ENCODE measurements at regions not wholly inside any gene's neighbourhood (a gene's known extent, or its start where the extent isn't known, plus 50 kb on each side); places are given as distances from the start of the nearest gene placed in this dataset.
"Not testable (repeated sequence)": the region's sequence is repeated elsewhere in the genome, so short reads cannot be mapped to it uniquely, and the experiment has no call there.

DNA sequence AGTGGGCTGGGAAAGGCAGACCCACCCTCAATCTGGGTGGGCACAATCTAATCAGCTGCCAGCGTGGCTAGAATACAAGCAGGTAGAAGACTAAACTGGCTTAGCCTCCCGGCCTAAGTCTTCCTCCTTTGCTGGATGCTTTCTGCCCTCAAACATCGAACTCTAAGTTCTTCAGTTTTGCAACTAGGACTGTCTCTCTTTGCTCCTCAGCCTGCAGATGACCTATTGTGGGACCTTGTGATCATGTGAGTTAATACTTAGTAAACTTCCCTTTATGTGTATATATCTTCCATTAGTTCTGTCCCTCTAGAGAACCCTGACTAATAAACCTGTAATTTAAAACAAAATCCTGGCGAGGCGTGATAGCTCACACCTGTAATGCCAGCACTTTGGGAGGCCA lies 51.8 kb upstream of the SLC39A8 start:
- not testable (repeated sequence) for DNase-seq

DNA sequence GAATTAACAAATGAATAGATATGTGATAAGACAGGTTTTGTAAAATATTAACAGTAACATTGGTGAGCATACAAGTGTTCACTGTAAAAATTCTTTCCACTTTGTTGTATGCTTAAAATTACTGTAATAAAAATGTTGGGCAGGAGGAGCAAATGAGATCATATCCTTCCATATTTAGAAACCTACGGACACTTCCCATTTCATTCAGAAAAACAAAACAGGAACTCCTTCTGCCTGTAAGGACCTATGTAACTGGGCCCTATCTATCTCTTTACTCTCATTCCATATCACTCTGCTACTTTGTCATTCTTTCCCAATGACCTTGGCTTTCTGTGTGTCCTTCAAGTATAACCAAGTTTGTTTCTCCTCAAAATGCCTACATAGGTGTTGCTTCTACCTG lies 53.7 kb upstream of the SLC39A8 start:
- no peak for DNase-seq

DNA sequence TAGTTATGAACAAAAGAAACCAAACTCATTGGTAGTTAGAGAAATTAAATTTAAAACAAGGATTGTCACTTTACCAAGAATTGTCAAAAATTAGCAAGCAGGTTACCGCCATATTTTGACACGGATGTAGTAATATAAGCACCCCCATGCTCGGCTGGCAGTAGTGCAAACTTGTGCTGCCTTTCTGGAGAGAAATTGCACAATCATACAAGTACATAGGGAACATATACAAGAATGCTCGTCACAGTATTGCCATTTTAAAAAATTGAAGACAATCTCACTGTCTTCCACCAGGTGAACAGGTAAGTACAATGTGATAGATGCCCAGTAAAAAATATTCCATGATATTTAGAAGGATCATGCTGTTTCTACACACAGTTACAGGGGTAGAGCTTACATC lies 55.6 kb upstream of the SLC39A8 start:
- no peak for DNase-seq

DNA sequence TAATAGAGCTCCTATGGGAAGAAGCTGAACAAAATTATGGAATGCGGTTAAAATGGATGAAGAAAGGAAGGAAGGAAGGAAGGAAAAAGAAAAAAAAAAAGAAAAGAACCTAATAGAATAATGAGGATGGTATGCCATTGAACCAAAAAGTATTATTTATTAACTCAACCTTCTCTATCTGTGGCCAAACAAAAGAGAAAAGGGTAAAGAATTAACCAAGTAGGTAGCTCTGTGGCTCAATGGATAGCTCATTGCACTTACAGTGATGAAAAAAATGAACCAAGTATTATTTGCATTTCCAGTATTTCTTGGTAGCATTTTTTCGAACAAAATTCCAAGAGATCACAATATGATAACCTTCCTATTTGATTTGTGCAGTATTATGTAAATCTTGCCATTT lies 56.9 kb upstream of the SLC39A8 start:
- DNase-seq: no peak

DNA sequence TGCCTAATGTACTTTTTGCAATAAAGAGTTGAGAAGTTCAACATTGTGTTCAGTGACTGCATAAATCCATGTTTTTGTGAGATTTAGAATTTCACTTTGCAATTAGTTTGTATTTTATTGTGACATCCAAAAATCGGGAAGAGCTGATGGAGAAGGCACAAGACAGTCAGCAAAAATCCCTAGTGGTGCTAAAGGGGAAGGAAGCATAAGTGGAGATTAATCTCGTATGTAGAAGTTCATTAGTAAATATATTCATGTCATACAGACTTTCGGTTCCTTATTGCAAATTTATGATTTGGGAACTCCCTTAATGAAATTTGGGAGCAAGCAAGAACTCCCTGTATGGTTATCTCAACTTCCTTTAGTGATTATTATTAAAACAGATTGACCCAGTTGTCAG lies 57.8 kb upstream of the SLC39A8 start:
- no peak for DNase-seq

DNA sequence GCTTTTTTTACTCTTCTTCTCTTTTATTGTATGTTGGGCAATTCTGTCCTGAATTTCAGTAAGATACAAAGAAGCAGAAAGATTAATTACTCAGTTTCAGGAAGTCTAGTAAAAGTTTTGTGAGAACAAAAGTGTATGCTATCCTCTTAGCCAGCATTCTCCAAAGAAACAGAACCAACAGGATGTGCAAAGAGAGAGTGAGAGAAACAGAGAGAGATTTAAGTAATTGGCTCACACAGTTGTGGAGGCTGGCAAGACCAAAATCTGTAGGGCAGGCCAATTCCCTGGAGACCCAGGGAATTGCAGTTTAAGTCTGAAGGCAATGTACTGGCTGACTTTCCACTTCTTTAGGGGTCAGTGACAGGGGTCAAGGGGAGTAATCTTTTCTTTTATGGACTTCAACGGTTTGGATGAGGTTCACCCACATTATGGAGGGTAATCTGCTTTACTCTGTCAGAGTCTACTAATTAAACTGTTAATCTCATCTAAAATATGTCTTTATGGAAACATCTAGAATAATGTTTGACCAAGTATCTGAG lies 59.2 kb upstream of the SLC39A8 start:
- DNase-seq: no peak

DNA sequence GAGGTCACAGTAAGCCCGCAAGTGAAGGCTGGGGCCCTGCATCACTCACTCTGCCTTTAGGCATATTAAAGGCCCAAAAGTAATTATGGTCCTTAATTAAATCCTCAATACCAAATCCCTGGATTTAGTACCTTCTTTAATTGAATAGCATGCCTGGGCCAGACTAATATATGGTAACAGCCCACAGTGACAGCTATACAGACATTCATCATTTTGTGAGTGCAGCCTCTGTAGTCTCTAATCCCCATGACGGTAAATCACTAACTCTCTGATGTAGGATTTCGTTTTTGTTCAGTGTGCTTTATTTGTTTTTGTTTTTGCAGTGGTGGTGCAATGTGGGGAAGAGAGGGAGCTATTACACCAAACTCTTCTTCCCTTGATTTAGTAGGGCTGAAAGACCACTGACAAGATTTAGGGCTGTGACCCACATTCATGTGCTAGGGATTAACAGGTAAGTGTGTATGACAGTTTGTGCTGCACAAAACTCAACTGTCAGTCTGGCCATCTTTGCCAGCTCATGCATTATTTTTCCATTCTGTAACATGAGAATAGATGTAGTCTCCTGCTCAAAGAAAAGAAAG lies 60.6 kb upstream of the SLC39A8 start:
- DNase-seq: no peak

DNA sequence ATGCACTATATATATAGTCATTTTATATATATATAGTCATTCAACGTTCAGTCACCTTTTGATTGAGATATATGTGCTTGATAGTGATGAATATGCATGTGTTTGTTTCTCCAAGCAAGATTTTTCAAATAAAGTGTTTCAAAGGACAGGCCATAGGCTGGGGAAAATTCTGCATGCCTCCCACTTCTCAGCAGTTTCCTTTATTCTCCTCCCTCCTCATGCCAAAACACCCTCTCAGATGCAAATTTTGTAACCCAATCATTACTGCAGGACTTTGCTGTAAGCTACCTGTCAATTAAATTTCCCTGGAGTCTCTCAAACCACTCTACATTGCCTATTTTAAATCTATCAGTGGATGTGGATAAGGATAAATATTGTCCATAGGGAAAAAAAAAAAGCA lies 65.6 kb upstream of the SLC39A8 start:
- DNase-seq: not testable (repeated sequence)

DNA sequence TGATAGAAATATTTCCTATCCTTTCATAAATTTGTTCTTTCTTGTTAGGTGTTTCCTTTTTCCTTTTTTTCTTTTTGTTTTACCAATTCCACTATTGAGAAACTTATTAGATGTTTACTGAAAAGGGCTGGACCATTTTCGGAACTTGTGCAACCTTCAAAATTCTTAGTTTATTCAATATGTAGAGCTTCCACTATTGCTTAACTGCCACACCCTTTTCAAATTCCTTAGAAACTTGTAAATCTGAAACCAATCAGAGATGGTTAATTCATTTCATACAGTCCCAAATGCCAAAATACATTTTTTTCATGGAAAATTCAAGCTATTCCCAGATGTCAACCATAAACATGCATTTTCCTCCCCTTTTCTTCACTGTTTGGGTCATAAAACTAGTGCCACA lies 66.1 kb upstream of the SLC39A8 start:
- DNase-seq: no peak

DNA sequence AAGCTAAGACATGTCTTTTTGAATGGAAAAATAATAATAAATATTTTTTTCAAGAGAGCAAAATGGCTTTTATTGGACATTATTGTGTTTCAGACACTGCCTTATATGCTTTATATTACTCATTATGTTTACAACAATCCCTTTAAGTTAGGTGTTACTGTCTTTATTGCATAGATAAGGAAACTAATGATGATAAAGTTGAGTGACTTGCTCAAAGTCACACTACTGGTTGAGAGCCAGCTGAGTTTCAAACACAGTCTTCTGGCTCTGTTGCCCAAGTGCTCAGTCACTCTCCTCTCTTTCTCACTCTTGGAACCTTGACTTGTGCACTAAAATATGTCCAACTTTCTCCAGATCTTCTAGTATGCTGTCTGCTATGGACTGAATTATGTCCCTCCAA lies 71.5 kb upstream of the SLC39A8 start:
- DNase-seq: no peak

DNA sequence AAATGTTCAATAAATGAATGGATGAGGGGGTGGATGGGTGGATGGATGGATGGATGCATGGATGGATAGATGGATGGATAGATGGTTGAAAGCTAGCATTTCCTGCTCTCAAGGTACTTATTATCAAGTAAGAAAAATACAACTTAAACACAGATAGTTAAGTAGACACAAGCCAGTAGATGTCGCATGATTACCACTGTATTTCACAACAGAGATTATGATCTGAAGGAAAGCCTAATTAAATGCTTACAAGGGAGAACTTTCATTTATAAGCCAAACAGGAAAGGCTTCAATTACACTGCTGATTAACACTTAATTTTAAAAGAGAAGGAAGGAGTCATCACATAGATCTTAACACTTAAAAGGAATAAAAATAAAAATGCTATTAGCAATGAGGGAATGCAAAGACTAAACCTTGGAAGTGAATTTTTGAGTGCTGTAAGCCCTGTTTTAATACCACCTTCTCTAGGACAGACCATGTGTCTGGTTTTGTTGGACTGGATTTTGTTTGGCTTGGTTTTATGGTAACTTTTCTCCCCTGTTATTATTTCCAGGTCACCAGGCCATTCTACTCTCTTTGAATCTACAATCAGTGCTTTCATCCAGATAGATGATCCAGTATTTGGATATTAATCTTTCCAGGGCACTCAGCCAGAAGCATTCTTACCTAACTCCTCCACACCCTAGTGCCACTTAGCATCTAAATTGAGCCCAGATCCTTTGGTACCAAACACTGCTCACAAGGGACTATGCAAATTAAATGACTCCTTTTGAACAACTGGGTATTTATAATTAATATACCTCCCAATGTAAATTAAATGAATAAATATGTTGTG lies 75.5 kb upstream of the SLC39A8 start:
- DNase-seq: no peak

DNA sequence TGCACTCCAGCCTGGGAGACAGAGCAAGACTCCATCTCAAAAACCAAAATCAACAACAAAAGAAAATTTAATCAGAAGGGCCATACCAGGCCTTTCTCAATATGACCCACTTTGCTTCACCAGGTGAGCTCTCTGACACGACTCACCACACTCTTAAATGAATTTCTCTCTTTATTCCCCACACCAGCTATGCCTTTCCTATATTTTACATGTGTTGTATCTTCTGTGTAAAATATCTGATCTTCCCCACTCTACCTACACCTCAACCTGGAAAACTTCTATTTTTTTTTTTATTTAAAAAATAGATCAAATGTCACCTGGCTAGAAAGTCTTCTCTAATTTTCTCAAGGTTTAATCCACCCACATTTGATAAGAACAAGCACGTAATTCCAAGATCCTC lies 77.6 kb upstream of the SLC39A8 start:
- DNase-seq: no peak

DNA sequence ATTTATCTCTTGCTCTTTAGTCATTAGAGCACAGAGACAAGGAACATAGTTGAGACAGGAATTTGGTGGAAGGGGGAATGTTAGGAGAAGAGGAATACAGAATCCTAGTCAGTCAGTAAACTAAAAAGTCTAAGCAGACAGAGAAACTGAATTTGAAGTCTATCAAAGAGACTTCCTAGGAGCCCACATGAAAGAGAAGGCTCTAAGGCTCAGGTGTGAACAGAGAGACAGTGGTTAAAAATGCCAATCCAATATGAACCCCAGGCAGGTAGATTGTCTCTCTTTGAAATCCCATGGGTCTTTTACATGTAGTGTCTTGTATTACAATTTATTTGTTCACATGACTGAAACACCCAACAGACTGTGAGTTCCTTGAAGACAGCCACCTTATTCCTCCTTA lies 77.8 kb upstream of the NFKB1 start:
- no peak for DNase-seq

DNA sequence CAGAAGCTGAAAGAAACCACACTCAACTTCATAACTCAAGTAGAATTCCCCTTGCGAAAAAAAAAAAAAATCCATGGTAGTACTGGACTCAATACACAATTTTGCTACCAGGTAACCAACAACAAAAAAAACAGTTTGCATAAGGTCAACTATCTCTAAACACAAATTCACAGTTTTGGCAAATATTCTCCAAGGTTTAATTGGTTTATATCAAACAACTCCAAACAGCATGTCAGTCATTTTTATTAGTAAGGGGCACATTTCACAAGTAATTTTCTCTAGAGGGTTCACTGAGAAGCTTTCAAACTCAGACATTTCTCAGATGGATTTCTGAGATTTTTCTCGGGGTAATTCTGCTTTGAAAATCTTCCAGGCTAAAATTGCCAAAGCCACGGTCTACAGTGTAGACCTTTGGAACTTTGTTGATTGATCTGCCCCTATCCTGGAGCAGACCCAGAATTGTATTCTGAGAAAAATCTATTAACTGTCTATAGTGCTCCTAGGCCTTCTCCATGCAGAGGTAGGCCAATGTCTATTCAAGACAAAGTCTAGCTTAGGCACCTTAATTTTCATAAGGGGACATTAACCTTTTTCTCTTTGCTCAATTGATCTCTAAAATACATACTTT lies 73.7 kb upstream of the NFKB1 start:
- no peak for DNase-seq

DNA sequence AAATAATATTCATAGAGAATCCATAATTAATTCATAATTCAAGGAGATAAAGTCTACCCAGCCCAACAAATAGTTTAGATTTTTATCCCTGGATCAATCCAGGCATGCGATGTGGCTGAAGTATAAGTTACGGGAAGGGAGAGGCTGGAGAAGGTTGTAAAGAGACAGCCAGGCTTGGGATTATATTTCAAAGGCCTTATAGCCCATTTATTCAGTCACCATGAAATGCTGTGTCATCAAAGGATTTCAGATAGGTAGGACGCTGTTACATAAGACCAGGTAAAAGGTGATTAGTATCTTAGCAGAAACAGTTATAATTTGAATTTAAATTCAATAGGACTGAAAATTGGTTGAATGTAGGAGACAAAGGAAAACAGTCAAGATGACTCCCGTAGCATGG lies 73.0 kb upstream of the NFKB1 start:
- no peak for DNase-seq

DNA sequence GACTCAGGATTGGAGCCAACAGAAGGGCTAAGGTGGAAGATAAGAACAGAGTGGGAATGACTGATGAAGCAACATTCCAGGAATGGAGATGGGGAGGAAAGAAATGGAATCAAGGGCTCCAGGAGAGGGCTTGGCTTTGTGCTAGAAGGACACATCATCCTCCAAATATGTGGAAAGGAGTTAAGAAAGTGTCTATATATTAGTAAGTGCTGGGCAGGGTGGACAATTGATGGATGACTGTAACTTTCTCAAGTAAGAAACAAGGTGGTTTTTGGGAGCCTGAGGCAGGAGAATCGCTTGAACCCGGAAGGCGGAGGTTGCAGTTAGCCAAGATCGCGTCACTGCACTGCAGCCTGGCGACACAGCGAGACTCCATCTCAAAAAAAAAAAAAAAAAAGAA lies 71.6 kb upstream of the NFKB1 start:
- no peak for DNase-seq

DNA sequence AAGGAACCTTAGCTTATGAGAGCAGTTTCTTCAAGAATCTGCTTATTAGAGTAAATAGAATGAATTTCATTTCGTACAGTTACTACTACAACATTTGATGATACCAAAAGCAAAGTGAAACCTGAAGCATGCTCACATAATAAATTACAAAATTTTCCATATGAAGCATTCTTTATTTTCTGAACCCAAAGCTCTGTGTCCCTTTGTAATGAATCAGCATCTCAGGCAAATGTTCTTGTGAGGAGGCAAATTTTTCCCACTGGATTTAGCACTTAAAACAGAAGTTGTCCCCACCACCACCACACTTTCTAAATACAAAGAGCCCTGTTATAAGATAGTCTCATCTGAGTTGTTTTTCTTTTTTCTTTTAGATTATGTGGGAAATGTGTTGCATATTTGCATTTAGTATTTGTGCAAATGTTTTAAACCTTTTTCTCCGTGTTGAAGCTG lies 70.7 kb upstream of the NFKB1 start:
- peak; percentile 16 for DNase-seq

DNA sequence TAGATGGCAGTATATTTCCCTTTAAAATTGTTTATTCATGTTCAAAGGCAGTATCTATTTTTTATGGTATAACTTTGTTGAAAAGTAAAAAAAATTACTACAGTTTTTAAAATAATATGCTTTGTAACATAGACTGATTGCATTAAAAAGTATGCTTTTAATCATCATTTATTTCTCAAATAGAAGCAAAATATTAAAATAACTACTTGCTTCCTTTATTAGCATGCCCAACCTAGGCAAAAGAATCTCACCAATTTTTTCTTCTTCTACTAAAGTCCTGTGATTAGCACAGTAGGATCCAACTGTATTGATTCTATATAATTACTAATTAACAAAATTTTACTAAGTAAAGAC lies 69.6 kb upstream of the NFKB1 start:
- no peak for DNase-seq

DNA sequence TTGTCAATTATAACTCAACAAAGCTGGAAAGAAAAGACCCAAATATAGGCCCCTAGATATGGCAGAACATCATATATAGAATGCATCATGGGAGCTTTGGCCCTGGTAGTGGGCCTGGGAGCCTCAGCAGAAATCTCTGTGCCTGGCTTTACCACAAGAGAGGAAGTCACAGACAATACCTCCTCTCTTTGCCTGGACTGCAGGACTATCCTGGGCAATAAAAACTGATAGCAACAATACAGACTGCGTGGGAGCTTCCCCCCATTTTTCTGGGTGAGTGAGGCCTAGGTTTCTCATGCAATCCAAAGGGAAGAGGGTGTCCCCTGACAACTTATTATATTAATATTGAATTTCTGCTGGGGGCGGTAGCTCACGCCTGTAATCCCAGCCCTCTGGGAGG lies 64.0 kb upstream of the NFKB1 start:
- DNase-seq: no peak

DNA sequence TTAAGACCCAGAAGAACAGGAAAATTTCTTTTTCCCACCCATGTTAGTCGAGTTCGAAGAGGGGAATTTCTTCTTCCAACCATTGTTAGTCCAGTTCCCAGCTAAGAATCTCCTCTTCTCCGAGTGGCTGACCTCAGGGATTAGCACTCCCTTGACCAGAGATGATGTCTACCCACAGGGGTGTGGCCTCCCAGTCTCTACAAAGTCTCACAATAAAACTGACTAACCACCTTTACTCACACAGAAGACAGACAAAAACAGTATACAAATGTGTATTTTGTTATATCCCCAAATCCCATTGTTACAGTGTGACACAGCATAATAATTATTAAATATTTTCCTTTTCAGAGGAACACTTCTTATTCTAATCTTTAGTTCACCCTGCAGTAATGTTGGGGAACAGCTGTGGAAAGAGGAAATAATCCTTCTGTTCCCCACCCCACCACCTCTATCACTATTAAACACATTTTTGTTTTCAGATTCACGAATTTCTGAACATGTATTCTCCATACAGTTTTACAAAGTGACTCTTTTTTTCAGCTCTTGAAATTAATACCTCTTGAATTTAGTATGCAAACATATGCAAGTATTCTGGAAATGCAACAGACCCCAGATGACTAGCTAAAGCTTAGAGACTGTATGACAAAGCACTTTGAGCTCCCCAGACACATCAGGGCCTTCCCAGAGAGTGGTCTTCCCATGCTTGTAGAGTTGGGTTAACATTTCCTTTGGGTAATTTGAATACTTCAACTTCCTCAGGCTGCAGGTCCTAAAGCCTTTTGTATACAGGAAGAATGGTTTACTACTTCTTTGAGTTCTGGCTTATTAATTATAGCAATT lies 62.5 kb upstream of the NFKB1 start:
- DNase-seq: no peak

DNA sequence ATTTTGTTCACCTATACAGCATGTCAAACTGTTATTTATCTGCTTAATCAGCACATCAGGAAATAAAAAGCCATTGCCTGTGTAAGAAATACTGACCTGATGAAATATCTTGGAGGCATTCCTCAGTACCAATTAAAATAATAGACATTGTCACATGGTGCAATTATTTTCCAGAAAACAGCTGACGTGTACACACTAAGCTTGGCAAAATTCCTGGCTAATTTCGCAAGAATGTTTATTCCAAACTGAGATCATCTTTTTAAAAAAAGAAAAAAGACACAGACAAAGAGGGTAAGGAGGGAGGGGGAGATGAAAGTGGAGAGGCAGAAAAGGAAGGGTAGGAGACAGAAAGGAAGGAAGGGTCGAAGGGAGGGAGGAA lies 61.9 kb upstream of the NFKB1 start:
- peak; percentile 21 for DNase-seq

DNA sequence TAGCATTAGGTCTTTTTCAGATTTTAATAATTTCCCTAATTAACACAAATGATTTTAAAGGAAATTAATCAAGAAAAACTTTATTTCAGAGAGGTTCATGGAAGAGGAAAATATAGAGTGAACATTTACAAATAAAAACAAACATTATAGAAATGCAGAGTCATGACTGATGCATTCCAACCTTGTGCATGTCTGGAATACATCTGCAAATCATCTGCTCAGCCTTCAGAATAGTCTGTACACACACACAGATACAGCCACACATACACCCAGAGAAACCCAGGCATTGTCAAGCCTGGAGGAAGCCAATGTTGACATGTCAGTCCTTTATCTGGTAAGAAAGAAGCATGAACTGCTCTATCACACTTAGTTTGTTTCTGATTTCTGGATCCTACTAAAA lies 61.3 kb upstream of the NFKB1 start:
- no peak for DNase-seq

DNA sequence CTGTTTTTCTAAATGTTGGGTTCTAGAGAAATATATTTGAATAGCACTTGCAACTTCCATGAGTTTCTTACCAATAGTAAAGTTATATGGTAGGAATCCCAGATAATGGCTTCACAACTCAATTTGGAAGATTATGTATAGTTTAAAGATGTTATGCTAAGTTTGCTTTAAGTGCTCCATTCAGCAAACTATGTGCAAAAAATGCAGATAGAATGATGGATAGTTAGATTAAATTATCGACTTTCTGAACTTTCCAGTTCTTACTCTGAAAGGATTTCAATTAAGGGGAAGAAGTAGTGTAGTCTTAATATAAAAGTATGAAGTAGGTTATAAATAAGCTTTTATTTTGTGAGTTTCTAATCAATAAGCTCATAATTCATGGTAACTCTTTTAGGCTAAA lies 60.7 kb upstream of the NFKB1 start:
- DNase-seq: no peak
